Spleen (tissue), 11 donors: ENCODE measurements at regions not wholly inside any gene's neighbourhood (a gene's known extent, or its start where the extent isn't known, plus 50 kb on each side); places are given as distances from the start of the nearest gene placed in this dataset.
A peak's percentile ranks its signal among the peaks of the same experiment; 100 is the strongest.

ENCODE experiments used
- DNase-seq: peaks from one replicate; pipeline ENCODE4 v3.0.0-alpha.2; 2020
- H3K27ac ChIP-seq, 8 donors: fragments of 200-600 bp; sonication (generic) in 7 of 8; 1 replicate in 4 of 8; 2 replicates in 4 of 8; pipeline versions ENCODE4 v1.5.0 to v1.8.0; 2016 to 2021; ENCODE audit warnings: inconsistent platforms in 4 of 8, mild to moderate bottlenecking in 4 of 8, moderate library complexity in 1 of 8
- H3K27me3 ChIP-seq, 7 donors: fragments of 200-600 bp; sonication (generic) in 6 of 7; replicated peaks in 1 of 7; 1 replicate in 4 of 7; 2 replicates in 3 of 7; pipeline versions ENCODE4 v1.5.0 to v1.8.0; 2016 to 2021; ENCODE audit warnings: inconsistent platforms in 3 of 7, mild to moderate bottlenecking in 1 of 7
- H3K36me3 ChIP-seq, 6 donors: fragments of 200-600 bp; sonication (generic) in 5 of 6; 1 replicate in 4 of 6; 2 replicates in 2 of 6; pipeline versions ENCODE4 v1.5.0 to v1.8.0; 2016 to 2021; ENCODE audit warnings: inconsistent platforms in 2 of 6
- H3K4me1 ChIP-seq, 6 donors: fragments of 200-600 bp; sonication (generic) in 5 of 6; 1 replicate in 3 of 6; 2 replicates in 3 of 6; pipeline versions ENCODE4 v1.5.0 to v1.8.0; 2016 to 2021; ENCODE audit warnings: inconsistent platforms in 3 of 6
- H3K4me3 ChIP-seq, 8 donors: fragments of 200-600 bp; sonication (generic) in 7 of 8; 1 replicate in 4 of 8; 2 replicates in 4 of 8; pipeline versions ENCODE4 v1.5.0 to v1.8.0; 2016 to 2021; ENCODE audit warnings: inconsistent platforms in 4 of 8, mild to moderate bottlenecking in 4 of 8, moderate library complexity in 2 of 8
- H3K9me3 ChIP-seq, 8 donors: fragments of 200-600 bp; sonication (generic) in 7 of 8; 1 replicate in 4 of 8; 2 replicates in 4 of 8; pipeline versions ENCODE4 v1.5.0 to v1.8.0; 2016 to 2021; ENCODE audit warnings: inconsistent platforms in 4 of 8
- CTCF ChIP-seq, 11 experiments: fragments of 200-600 bp in 7 of 11; fragments of 450-650 bp in 4 of 11; sonication (generic) in 4 of 11; IDR thresholded peaks in 8 of 11; conservative IDR thresholded peaks in 3 of 11; 1 replicate in 7 of 11; 2 replicates in 4 of 11; pipeline versions ENCODE4 v1.4.0 to v1.8.0; 2016 to 2021; ENCODE audit warnings: antibody characterized with exemption in 11 of 11, inconsistent platforms in 4 of 11, mild to moderate bottlenecking in 1 of 11
- POLR2A ChIP-seq, 3 donors: fragments of 450-650 bp; IDR thresholded peaks; one replicate each; pipeline ENCODE4 v1.5.1; 2017; ENCODE audit warnings: antibody characterized with exemption in 3 of 3, mild to moderate bottlenecking in 1 of 3
- POLR2AphosphoS5 ChIP-seq, 3 donors: sonication (generic); formaldehyde crosslinking; IDR thresholded peaks; one replicate each; pipeline ENCODE4 v1.5.1; 2017; ENCODE audit warnings: antibody characterized with exemption in 3 of 3
- WGBS, 5 donors: extraction: QIAGEN DNeasy Blood & Tissue Kit in 3 of 5; methylation state at CpG; one replicate each; pipeline versions ENCODE4 v1.1.5 to v1.1.7; 2013 to 2018; 5-methylcytosine and 5-hydroxymethylcytosine counted together
- intact Hi-C: fragments of 100-400 bp; cut with DNase I; formaldehyde crosslinking; loops from one replicate; pipeline ENCODE4 v1.15.0; 2023; ENCODE audit warnings: low total_unique reads
- donor health status: healthy with polysubstance abuse.
- donor health status: DM: no; HTN: no; CAD: no; lungs with moderate emphysema.
- donor health status: DM: no; HTN: no; CAD: no.
- donor health status: Bipolar disorder and iron deficiency.
- donor health status: healthy.
- donor health status: DM: no; HTN: no; CAD: no.
- donor health status: DM: yes; HTN: yes; CAD: no.

- Histone ChIP-seq H3K27me3 (no peaks in the 10 kb centered on the region), H3K27ac (peak overlapping the region in 2 of 8 donors; percentile 24 to 49), H3K4me3 (no peak overlapping the region), H3K4me1 (peaks cover 0 to 19% (median 7%) of the 10 kb centered on the region in 6 donors), H3K36me3 (no peaks in the 10 kb centered on the region), H3K9me3 (peaks cover 0 to 11% (median 5%) of the 10 kb centered on the region in 8 donors)
- intact Hi-C loops: no loop called here
- TF ChIP-seq POLR2A (IDR thresholded peaks at IDR 0.05) (no peak), POLR2AphosphoS5 (IDR thresholded peaks at IDR 0.05) (no peak), CTCF (IDR thresholded peaks at IDR 0.05 in 8 of 11, conservative IDR thresholded peaks at IDR 0.05 in 3 of 11) (no peak)
- DNase-seq: no peak
- 26 to 40% (median 34%) methylated on average over 6 of the region's 6 CpGs for WGBS, 5 donors
These were observed 514.9 kb upstream of the CLINT1 start for GRCh38 chr5:158373608-158374395.

GRCh38 chr5:158369241-158369640 lies 510.3 kb upstream of the CLINT1 start:
- Histone ChIP-seq H3K4me1 (peaks cover 0 to 12% (median 5%) of the 10 kb centered on the region in 6 donors), H3K27me3 (no peaks in the 10 kb centered on the region), H3K36me3 (no peaks in the 10 kb centered on the region), H3K9me3 (no peaks in the 10 kb centered on the region), H3K27ac (no peak overlapping the region), H3K4me3 (no peak overlapping the region)
- intact Hi-C loops: no loop called here
- no peak for TF ChIP-seq CTCF (IDR thresholded peaks at IDR 0.05 in 8 of 11, conservative IDR thresholded peaks at IDR 0.05 in 3 of 11)
- no peak for TF ChIP-seq POLR2AphosphoS5 (IDR thresholded peaks at IDR 0.05)
- no peak for TF ChIP-seq POLR2A (IDR thresholded peaks at IDR 0.05)
- DNase-seq: no peak
- WGBS, 5 donors: 73 to 87% (median 78%) methylated on average over 4 of the region's 4 CpGs

- no peaks in the 10 kb centered on the region for H3K36me3 ChIP-seq
- 73 to 87% (median 84%) methylated on average over 4 of the region's 4 CpGs for WGBS, 5 donors
- no peak overlapping the region for H3K4me3 ChIP-seq
- TF ChIP-seq POLR2A (IDR thresholded peaks at IDR 0.05): no peak
- no peak for TF ChIP-seq POLR2AphosphoS5 (IDR thresholded peaks at IDR 0.05)
- TF ChIP-seq CTCF (IDR thresholded peaks at IDR 0.05 in 8 of 11, conservative IDR thresholded peaks at IDR 0.05 in 3 of 11): no peak
- H3K27me3 ChIP-seq: no peaks in the 10 kb centered on the region
- intact Hi-C loops: no loop called here
- H3K9me3 ChIP-seq: no peaks in the 10 kb centered on the region
- no peak for DNase-seq
- peaks cover 0 to 6% (median 3%) of the 10 kb centered on the region in 6 donors for H3K4me1 ChIP-seq
- no peak overlapping the region for H3K27ac ChIP-seq
These were observed 509.7 kb upstream of the CLINT1 start for GRCh38 chr5:158368686-158369085.

GRCh38 chr5:158364367-158364766 lies 505.4 kb upstream of the CLINT1 start:
- no peaks in the 10 kb centered on the region for H3K9me3 ChIP-seq
- H3K27me3 ChIP-seq: no peaks in the 10 kb centered on the region
- intact Hi-C loops: no loop called here
- no peak for TF ChIP-seq POLR2A (IDR thresholded peaks at IDR 0.05)
- no peak for TF ChIP-seq CTCF (IDR thresholded peaks at IDR 0.05 in 8 of 11, conservative IDR thresholded peaks at IDR 0.05 in 3 of 11)
- no peak for TF ChIP-seq POLR2AphosphoS5 (IDR thresholded peaks at IDR 0.05)
- H3K27ac ChIP-seq: no peak overlapping the region
- H3K36me3 ChIP-seq: no peaks in the 10 kb centered on the region
- 67 to 82% (median 77%) methylated on average over 4 of the region's 4 CpGs for WGBS, 5 donors
- H3K4me3 ChIP-seq: no peak overlapping the region
- no peak for DNase-seq
- no peaks in the 10 kb centered on the region for H3K4me1 ChIP-seq
